Activated CD4-positive, alpha-beta T cell treated with anti-CD3 and anti-CD28 coated beads, Interleukin-10, Interleukin-2, amounts not matched to agents 100 ng/mL and 50 ng/mL, durations not matched to agents 16 hours and 8 hours (primary cell): ENCODE measurements at regions not wholly inside any gene's neighbourhood (a gene's known extent, or its start where the extent isn't known, plus 50 kb on each side); places are given as distances from the start of the nearest gene placed in this dataset.

Experiments used
- DNase-seq: peaks from one replicate; pipeline ENCODE4 v3.0.0-alpha.2; 2020

- no peak for DNase-seq
These were observed 211.1 kb upstream of the FOXA2 start for GRCh38 chr20:22795433-22795832.

DNA sequence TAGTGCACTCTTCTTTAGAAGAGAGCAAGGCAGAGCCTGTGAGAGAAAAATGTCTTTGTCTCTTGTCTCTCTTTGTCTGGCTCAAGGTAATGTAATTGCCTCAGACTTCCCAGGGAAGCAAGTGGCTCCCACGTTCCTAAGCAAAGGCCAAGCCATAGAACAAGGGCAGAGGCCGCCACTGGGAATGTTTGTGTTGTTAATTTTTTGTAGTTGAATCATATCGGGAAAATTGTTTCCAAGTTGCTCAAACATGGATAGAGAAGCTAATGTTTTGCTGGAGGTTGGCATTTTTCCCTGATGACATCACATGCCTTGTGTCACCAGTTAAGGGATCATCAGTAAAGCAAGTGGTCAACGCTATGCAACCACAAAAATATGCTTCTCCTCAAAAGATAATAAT is 211.5 kb upstream of the FOXA2 start:
- DNase-seq: no peak

GRCh38 chr20:22796469-22797077 is 212.2 kb upstream of the FOXA2 start:
- DNase-seq: no peak

- no peak for DNase-seq
These were observed 212.7 kb upstream of the FOXA2 start for GRCh38 chr20:22797103-22797502.

DNA sequence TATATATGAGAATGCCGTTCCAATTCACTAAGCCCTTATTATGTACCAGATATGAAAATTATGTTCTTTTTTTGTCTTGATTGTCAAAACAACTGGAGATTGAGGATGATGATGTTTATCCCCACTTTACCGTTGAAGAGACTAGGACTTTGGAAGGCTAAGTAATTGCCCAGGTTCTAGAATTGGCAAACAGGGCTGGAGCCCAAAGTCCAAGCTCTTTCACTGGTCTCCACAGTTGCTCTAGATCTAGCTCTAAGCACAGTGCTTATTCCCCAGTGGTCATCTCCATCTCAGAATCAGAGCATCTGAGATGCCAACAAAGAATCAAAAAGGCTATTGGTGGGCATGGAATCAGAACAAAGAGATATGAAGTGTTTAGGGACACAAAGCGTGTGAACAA is 215.3 kb upstream of the FOXA2 start:
- no peak for DNase-seq

- no peak for DNase-seq
These were observed 215.8 kb upstream of the FOXA2 start for GRCh38 chr20:22800129-22800528.

- no peak for DNase-seq
These were observed 217.2 kb upstream of the FOXA2 start for GRCh38 chr20:22801528-22801927.

GRCh38 chr20:22802296-22802695 is 217.9 kb upstream of the FOXA2 start:
- DNase-seq: no peak

- no peak for DNase-seq
These were observed 220.8 kb upstream of the FOXA2 start for GRCh38 chr20:22805219-22805618.

DNA sequence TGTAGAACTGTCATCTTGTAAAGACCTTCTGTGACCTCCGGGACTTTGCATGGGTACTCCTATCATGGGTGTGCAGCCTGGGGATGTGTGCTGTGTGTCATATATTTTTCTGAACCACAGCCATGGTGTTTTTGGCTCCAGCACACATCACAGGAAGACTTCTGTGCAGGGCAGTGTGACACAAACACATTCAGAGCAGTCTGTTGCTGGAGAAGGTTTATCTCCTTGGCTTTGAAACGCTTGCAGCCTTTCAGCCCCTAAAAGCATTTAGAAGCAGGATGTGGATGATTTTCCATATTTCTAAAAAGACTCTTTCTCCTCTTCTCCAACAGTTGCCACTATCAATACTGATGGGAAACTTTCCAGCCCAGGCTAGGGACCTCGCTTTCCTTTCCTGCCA is 221.6 kb upstream of the FOXA2 start:
- no peak for DNase-seq

DNA sequence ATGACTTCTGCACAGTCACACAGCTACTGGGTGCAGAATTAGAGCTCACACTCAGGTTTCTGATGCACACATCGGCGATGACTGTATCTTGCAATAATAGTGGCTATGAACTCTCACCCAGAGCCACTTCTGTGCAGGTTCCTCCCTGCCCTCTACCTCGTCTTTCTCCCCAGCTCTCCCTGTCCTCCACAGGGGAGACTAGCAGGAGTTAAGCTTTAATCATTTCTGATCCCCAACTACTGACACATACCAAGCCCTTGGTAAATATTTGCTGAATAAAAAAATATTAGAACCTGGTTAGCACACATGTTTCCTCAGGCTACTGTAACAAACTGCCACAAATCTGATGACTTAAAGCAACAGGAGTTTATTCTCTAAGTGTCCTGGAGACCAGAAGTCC is 222.7 kb upstream of the FOXA2 start:
- no peak for DNase-seq

DNA sequence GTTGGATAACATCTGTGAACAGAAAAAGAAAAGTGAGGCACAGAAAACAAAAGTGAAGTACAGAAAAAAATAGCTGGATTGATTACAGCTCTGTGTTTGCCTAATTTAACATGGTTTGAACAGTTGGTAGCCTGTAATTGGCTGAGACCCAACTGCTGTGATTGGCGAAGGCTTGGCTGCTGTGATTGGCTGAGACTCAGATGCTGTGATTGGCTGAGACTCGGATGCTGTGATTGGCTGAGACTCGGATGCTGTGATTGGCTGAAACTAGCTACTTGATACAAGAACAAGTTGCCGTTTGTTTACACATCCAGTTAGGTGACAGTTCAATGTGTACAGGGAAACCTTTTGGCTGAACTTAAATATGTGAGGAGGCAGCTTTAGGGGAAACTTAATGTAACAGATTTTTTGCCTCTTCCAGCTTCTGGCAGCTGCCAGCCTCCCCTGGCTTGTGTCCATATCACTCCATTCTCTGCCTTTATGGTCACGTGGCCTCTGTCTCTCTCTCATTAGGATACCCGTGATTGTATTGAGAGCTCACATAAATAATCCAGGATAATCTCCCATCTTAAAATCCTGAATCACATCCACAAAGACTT is 223.4 kb upstream of the FOXA2 start:
- DNase-seq: no peak

DNA sequence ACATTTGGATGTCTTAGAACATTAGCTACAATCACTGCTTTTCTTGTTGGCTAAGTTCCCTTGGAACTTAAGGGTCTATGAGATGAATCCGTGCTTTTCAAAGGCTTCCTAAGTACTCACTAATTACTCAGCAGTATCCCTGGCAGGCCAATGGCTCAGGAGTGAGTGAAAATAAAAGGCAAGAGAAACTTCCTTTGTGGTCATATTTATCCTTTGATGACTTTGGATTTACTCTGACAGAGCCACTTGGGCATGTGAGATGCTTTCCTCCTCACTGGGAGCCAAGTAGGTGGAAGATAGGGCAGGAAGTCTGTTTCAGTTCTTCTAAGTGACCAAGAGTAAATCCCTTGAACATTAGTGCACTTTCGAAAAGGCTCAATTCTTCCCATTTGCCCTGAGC is 224.3 kb upstream of the FOXA2 start:
- no peak for DNase-seq

- DNase-seq: no peak
These were observed 225.1 kb upstream of the SSTR4 start for GRCh38 chr20:22810030-22810429.

DNA sequence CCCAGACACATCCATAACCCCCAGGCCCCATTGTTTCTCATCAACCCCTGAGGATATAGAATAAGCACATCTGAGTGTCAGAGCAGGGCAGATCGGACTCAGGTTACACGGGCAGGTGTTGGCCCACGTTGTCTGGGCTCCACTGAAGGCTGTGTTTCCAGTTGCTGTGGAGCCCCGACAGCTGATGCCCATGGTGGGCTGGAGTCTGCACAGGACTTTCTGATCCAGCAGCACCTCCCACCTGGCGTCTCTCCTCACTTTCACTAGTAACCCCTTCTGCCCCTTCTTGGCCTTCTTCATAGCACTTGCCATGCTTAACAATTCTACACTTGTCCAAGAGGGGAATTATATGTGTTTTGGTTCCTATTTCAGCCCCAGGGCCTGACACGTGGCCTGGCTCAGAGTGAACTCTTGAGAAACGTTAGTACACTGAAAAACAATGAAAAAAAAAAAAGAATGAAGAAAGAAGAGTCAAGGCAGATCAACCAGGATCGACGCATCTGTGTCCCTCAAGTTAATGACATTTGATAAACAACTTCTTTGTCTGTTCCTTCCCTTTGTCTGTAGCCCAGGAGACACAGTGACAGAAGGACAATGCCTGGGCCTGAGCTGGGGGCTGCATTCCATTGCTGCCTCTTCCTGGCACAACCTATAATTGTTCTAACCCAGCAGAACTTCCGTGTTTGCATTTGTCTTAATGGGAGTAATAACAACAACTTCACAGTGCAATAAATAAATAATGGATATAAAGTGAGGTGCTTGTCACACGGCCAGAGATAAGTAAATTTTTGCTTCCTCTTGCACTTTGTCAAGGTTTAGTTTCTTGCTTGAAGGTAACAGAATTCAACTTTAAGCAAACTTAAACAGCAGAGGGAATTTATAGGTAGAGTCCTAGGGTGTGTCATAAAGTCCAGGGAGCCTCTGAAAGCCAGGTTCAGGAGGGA is 224.2 kb upstream of the SSTR4 start:
- DNase-seq: no peak

DNA sequence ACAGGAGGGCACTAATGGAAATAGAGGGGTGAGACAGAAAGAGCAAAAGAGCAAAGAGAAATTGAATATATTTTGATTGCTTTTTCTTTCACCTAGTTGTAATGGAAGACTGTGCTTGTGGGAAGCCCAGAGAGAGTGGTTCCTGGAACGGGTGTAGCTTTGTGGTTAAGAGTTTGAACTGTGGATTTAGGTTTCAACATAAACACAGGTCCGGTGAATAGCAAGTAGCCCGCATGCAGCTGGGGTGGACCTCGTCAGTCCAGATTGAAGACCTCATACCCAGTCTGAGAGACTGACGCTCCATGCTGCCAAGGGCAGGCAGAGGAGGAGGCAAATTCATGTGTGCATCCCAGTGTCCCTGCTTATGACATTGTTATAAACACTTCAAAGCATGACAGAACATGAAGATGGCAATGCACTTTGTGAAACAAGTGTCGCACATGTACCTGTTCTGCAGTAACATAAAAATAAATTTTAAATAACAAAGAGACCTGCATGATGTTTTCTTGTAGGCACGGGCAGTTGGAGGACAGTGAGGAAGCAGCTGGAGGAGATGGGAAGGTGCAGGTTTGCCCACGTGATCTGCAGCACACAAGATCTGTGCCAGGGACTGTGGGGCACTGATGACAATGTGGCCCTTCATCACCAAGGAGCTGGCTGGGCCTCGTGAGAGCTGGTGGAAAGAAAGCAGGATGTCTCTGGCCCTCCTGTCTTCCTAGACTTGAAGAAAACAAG is 220.5 kb upstream of the SSTR4 start:
- no peak for DNase-seq

DNA sequence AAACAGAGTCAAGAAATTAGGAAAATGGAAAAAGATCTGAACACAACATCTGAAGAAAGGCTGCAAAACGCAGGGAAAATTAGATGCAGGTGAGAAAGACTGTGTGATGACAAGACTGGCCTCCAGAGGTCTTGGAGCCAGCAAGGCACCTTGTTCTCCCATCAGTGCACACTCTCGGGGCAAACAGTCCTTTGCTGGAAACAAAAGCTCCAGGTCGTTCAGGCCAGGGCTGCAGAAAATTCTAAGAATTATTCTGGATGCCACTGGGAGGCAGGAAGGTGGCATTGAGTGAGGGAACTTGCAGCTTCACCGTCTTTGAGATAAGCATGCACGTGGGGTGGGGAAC is 219.9 kb upstream of the SSTR4 start:
- DNase-seq: no peak

DNA sequence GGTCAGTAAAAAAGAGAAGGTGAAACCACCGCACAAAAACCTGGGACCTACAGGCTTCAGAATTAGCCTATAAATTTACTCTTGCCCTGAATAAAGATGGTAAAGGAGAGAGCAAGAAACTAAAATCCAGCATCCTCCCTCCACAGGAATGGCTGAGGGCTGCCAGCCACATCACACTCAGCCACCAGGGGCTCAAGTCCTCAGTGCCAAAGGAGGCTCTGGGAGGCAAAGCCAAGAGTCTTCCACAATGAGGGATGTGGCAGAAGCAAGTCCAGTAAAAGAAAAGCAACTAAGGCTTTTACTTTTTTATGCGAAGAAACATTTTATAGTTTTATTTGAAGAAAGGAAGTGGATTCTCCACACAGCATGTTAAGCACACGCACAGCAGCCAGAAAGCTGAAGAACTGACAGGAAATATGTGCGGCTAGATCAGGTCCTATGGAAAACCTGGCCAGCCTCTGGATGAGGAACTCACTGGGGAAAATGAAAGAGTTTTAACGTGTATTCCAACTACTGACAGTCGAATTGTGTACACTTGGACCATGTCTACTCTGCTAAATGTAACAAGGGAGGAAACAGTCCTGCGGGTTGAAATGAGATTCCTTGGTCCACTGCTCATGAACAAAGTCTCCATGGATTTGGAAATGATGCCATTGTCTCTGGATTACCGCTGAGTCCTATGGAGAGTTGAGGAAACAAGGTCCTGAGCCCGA is 219.4 kb upstream of the SSTR4 start:
- no peak for DNase-seq

DNA sequence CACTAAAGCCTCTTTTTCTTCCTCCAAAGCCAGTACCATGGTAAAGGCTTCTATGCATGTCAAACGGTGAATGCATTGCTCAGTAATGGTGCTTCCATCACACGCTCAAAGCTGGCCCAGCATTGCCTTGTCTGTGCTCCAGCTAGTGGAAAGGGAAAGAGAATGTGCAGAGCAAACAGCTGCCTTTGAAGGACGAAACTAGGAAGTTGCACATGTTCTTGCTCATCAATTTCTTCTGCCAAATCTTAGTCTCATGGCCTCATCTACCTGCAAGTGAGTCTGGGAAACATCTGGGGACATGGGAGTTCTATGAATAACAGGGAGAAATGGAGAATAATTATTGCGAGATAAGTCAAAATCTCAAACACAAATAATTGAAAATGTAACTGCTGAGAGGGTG is 216.5 kb upstream of the SSTR4 start:
- no peak for DNase-seq

DNA sequence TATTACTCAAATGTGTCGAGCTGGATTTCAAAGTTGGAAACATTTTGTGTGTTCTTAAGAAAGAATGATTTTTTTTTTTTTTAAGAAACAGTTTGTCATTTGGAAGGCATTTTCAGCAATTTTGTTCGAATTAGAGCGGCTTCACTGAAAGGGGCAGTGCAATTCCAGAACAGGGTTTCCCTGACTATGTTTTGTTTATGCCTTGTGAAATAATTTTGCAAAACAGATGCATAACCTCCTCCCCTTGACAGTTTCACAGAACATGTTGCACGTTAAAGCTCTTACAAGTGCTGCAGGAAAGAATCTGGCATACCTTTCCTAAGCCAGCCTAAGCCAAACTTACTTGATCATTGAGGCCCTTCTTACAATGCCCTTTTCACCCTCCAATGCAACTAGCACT is 216.0 kb upstream of the SSTR4 start:
- no peak for DNase-seq

GRCh38 chr20:22819784-22820183 is 215.3 kb upstream of the SSTR4 start:
- DNase-seq: no peak

GRCh38 chr20:22821081-22821727 is 213.9 kb upstream of the SSTR4 start:
- DNase-seq: no peak
